ENCODE measurements at regions not wholly inside any gene's neighbourhood (a gene's known extent, or its start where the extent isn't known, plus 50 kb on each side); places are given as distances from the start of the nearest gene placed in this dataset.

DNA sequence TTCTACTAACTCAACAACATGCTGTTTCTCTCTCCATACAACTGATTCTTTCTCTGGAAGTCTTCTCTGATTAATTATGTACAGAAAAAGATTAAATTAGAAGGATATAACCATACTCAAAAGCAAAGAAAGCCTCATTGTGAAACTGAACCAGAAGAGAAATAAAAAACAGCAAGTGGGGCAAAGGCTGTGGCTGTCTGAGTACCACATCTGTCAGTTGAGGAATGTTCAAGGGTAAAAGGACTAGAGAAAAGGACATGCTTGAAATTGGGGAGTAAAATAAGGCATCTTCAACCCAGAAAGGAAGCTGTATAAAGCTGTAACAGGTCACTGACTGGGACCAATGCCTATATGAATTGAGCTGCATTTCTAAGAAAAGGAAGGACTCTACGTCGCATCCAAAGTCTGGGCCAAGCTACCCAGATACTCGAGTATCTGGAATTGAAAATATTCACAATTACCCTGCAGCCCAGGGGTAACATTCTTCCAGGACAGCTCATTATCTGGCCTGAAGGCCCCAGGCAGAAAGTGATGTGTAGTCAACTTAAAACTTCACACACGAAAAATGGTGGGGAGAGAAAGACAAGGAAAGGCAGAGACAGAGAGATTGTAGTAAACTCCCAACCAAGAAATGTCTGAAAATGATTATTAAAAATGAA, 356.0 kb upstream of the GALNT5 start:
- H3K4me3 ChIP-seq (ENCODE audit: low read depth in 1 of 5, low read length in 5 of 5), result no peak overlapping the region
- no peak overlapping the region for H3K9ac ChIP-seq (ENCODE audit: low read length in 5 of 5)
- no peak overlapping the region for H3K27ac ChIP-seq (ENCODE audit: low read depth, low read length)
- H3K4me1 ChIP-seq (ENCODE audit: control insufficient read depth in 5 of 5, insufficient read depth in 5 of 5, low read length in 5 of 5), result no peaks in the 10 kb centered on the region
- no peaks in the 10 kb centered on the region for H3K36me3 ChIP-seq (ENCODE audit: control insufficient read depth in 5 of 5, insufficient read depth in 5 of 5, low read length in 5 of 5)
- no peaks in the 10 kb centered on the region for H3K27me3 ChIP-seq (ENCODE audit: control insufficient read depth in 5 of 5, insufficient read depth in 4 of 5, low read length in 5 of 5)
- peaks cover 0 to 5% (median 0%) of the 10 kb centered on the region in 5 donors for H3K9me3 ChIP-seq (ENCODE audit: control insufficient read depth in 5 of 5, low read length in 5 of 5)

DNA sequence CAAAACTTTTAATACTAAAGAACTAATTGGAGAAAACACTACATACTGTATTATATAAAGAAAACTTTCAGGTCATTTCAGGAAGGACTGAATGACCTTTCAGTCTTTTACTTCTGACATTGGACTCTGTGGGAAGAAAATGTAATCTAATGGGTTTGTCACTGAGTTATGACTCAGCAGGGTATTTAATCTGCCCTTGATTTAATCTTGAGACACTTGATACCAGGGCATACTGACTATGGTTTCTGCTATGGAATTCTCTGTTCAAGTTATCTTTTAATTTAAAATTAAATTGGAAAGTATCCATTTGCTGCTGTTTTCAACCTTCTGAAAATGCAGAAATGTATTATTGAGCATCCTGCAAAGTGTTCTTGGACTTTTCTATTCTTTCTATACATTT, 354.2 kb upstream of the GALNT5 start:
- Histone ChIP-seq H3K9me3 (ENCODE audit: control insufficient read depth in 5 of 5, low read length in 5 of 5) (peaks cover 0 to 5% (median 0%) of the 10 kb centered on the region in 5 donors), H3K36me3 (ENCODE audit: control insufficient read depth in 5 of 5, insufficient read depth in 5 of 5, low read length in 5 of 5) (no peaks in the 10 kb centered on the region), H3K4me3 (ENCODE audit: low read depth in 1 of 5, low read length in 5 of 5) (no peak overlapping the region), H3K27ac (ENCODE audit: low read depth, low read length) (no peak overlapping the region), H3K27me3 (ENCODE audit: control insufficient read depth in 5 of 5, insufficient read depth in 4 of 5, low read length in 5 of 5) (no peaks in the 10 kb centered on the region), H3K9ac (ENCODE audit: low read length in 5 of 5) (no peak overlapping the region), H3K4me1 (ENCODE audit: control insufficient read depth in 5 of 5, insufficient read depth in 5 of 5, low read length in 5 of 5) (no peaks in the 10 kb centered on the region)

DNA sequence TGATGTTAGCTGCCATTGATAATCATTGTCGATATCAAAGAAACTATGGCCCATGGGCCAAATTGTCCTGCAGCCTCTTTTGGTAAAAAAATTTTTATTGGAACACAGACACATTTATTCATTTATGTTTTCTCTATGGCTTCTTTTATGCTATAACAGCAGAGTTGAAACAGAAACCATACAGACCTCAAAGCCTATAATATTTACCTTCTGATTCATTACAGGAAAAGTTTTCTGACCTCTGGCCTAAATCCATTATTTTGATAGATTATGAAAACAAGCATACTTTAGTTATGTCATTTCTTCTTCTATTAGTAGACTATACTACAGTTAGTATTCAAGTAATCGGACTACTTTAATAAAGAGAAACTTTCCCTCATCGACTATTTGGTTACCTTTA, 349.7 kb upstream of the GALNT5 start:
- no peak overlapping the region for H3K27ac ChIP-seq (ENCODE audit: low read depth, low read length)
- no peaks in the 10 kb centered on the region for H3K4me1 ChIP-seq (ENCODE audit: control insufficient read depth in 5 of 5, insufficient read depth in 5 of 5, low read length in 5 of 5)
- H3K9ac ChIP-seq (ENCODE audit: low read length in 5 of 5), result no peak overlapping the region
- no peak overlapping the region for H3K4me3 ChIP-seq (ENCODE audit: low read depth in 1 of 5, low read length in 5 of 5)
- no peaks in the 10 kb centered on the region for H3K36me3 ChIP-seq (ENCODE audit: control insufficient read depth in 5 of 5, insufficient read depth in 5 of 5, low read length in 5 of 5)
- no peaks in the 10 kb centered on the region for H3K27me3 ChIP-seq (ENCODE audit: control insufficient read depth in 5 of 5, insufficient read depth in 4 of 5, low read length in 5 of 5)
- H3K9me3 ChIP-seq (ENCODE audit: control insufficient read depth in 5 of 5, low read length in 5 of 5), result peaks cover 0 to 2% (median 0%) of the 10 kb centered on the region in 5 donors

DNA sequence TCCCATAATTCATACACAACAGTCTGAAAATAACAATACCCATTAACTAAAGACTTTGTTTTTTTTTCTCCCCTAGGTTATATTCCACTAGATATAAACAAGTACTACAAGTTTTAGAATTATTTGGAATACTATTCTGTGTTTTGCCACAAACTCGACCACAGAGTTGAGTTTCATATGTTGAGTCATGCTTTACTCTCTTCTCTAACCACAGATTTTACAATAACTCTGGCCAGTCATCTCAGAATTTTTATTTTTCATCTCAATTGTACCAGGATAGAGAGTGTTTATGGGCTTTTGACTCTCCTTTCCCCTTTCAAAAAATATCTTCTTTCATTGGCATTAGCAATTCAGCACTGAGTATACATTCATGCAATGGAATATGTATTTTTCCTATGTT, 348.7 kb upstream of the GALNT5 start:
- Histone ChIP-seq H3K4me3 (ENCODE audit: low read depth in 1 of 5, low read length in 5 of 5) (no peak overlapping the region), H3K4me1 (ENCODE audit: control insufficient read depth in 5 of 5, insufficient read depth in 5 of 5, low read length in 5 of 5) (no peaks in the 10 kb centered on the region), H3K9ac (ENCODE audit: low read length in 5 of 5) (no peak overlapping the region), H3K27me3 (ENCODE audit: control insufficient read depth in 5 of 5, insufficient read depth in 4 of 5, low read length in 5 of 5) (no peaks in the 10 kb centered on the region), H3K27ac (ENCODE audit: low read depth, low read length) (no peak overlapping the region), H3K9me3 (ENCODE audit: control insufficient read depth in 5 of 5, low read length in 5 of 5) (no peaks in the 10 kb centered on the region), H3K36me3 (ENCODE audit: control insufficient read depth in 5 of 5, insufficient read depth in 5 of 5, low read length in 5 of 5) (no peaks in the 10 kb centered on the region)

DNA sequence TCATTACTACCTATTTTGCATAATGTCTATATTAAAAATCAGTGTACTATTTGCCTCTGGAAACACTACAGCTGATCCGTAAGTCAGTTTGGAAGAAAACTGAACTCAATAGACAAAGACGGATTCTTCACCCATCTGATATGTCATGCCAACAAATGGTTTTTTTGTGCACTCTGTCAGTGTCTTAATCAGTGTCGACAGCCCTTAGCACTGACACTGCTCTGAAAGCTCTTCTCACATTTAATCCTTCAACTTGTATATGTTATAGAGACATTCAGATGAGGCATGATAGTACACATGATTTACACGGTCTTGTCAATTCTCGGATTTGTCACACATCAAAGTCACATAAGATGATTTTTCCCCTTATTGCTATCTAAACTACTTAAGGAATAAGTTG, 347.5 kb upstream of the GALNT5 start:
- no peaks in the 10 kb centered on the region for H3K36me3 ChIP-seq (ENCODE audit: control insufficient read depth in 5 of 5, insufficient read depth in 5 of 5, low read length in 5 of 5)
- H3K4me3 ChIP-seq (ENCODE audit: low read depth in 1 of 5, low read length in 5 of 5), result no peak overlapping the region
- no peaks in the 10 kb centered on the region for H3K27me3 ChIP-seq (ENCODE audit: control insufficient read depth in 5 of 5, insufficient read depth in 4 of 5, low read length in 5 of 5)
- H3K4me1 ChIP-seq (ENCODE audit: control insufficient read depth in 5 of 5, insufficient read depth in 5 of 5, low read length in 5 of 5), result no peaks in the 10 kb centered on the region
- H3K27ac ChIP-seq (ENCODE audit: low read depth, low read length), result no peak overlapping the region
- no peaks in the 10 kb centered on the region for H3K9me3 ChIP-seq (ENCODE audit: control insufficient read depth in 5 of 5, low read length in 5 of 5)
- no peak overlapping the region for H3K9ac ChIP-seq (ENCODE audit: low read length in 5 of 5)

DNA sequence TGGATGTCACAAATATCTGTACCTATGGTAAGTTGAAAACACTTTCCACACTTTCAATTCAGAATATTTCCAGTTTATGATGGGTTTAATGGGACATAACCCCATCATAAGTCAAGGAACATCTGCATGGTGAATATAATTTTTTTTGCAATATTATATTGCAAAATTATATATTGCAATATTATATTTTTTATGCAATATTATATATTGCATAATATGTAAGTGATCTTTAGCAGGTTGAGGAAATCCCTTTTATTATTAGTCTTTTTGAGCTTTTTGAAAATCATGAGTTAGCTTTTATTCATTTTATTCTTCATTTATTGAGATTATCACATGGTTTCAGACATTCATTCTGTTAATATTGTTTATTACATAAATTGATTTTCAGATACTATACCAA, 342.2 kb upstream of the GALNT5 start:
- H3K36me3 ChIP-seq (ENCODE audit: control insufficient read depth in 5 of 5, insufficient read depth in 5 of 5, low read length in 5 of 5), result no peaks in the 10 kb centered on the region
- no peaks in the 10 kb centered on the region for H3K27me3 ChIP-seq (ENCODE audit: control insufficient read depth in 5 of 5, insufficient read depth in 4 of 5, low read length in 5 of 5)
- no peaks in the 10 kb centered on the region for H3K9me3 ChIP-seq (ENCODE audit: control insufficient read depth in 5 of 5, low read length in 5 of 5)
- no peak overlapping the region for H3K9ac ChIP-seq (ENCODE audit: low read length in 5 of 5)
- H3K4me3 ChIP-seq (ENCODE audit: low read depth in 1 of 5, low read length in 5 of 5), result no peak overlapping the region
- no peaks in the 10 kb centered on the region for H3K4me1 ChIP-seq (ENCODE audit: control insufficient read depth in 5 of 5, insufficient read depth in 5 of 5, low read length in 5 of 5)
- no peak overlapping the region for H3K27ac ChIP-seq (ENCODE audit: low read depth, low read length)

DNA sequence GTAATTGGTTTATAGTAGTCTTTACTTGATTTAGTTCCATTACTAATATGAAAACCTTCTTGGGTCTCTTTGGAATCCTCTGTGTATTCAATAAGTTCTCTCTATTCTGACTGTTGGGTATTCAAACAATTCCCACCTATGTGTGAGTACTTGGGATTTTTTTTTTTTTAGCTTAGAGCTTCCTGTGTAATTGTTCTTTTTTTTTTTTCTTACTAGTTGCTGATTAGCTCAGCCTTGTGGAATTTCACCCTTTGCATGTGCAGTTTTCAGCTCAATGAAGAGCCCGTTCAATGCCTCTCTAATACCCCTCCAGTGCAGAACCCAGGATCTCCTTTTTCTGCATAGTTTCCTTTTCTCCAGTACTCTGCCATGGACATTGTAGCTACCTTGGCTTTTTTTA, 339.1 kb upstream of the GALNT5 start:
- no peak overlapping the region for H3K27ac ChIP-seq (ENCODE audit: low read depth, low read length)
- H3K4me3 ChIP-seq (ENCODE audit: low read depth in 1 of 5, low read length in 5 of 5), result no peak overlapping the region
- no peak overlapping the region for H3K9ac ChIP-seq (ENCODE audit: low read length in 5 of 5)
- no peaks in the 10 kb centered on the region for H3K4me1 ChIP-seq (ENCODE audit: control insufficient read depth in 5 of 5, insufficient read depth in 5 of 5, low read length in 5 of 5)
- H3K9me3 ChIP-seq (ENCODE audit: control insufficient read depth in 5 of 5, low read length in 5 of 5), result no peaks in the 10 kb centered on the region
- no peaks in the 10 kb centered on the region for H3K36me3 ChIP-seq (ENCODE audit: control insufficient read depth in 5 of 5, insufficient read depth in 5 of 5, low read length in 5 of 5)
- H3K27me3 ChIP-seq (ENCODE audit: control insufficient read depth in 5 of 5, insufficient read depth in 4 of 5, low read length in 5 of 5), result no peaks in the 10 kb centered on the region

DNA sequence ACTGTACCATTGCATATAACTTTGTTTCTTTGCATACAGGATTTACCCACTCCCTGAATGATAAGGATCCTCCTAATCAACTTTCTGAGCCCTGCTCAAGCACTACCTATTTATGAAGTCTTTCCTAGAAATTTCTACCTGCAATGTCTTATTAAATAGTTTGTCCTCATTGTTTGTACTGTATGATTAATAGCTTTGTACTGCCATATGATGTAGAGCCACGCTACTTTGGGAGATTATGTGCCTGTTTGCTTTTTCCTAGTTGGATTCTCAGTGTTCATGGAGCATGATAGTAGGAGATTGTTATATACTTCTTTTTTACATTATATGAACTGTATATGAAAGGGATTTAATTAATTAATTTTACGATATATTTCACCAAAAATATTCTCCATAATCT, 327.1 kb upstream of the GALNT5 start:
- H3K27me3 ChIP-seq (ENCODE audit: control insufficient read depth in 5 of 5, insufficient read depth in 4 of 5, low read length in 5 of 5), result no peaks in the 10 kb centered on the region
- no peak overlapping the region for H3K27ac ChIP-seq (ENCODE audit: low read depth, low read length)
- H3K36me3 ChIP-seq (ENCODE audit: control insufficient read depth in 5 of 5, insufficient read depth in 5 of 5, low read length in 5 of 5), result no peaks in the 10 kb centered on the region
- no peak overlapping the region for H3K4me3 ChIP-seq (ENCODE audit: low read depth in 1 of 5, low read length in 5 of 5)
- no peaks in the 10 kb centered on the region for H3K4me1 ChIP-seq (ENCODE audit: control insufficient read depth in 5 of 5, insufficient read depth in 5 of 5, low read length in 5 of 5)
- H3K9me3 ChIP-seq (ENCODE audit: control insufficient read depth in 5 of 5, low read length in 5 of 5), result peaks cover 0 to under 1% (median 0%) of the 10 kb centered on the region in 5 donors
- H3K9ac ChIP-seq (ENCODE audit: low read length in 5 of 5), result no peak overlapping the region

DNA sequence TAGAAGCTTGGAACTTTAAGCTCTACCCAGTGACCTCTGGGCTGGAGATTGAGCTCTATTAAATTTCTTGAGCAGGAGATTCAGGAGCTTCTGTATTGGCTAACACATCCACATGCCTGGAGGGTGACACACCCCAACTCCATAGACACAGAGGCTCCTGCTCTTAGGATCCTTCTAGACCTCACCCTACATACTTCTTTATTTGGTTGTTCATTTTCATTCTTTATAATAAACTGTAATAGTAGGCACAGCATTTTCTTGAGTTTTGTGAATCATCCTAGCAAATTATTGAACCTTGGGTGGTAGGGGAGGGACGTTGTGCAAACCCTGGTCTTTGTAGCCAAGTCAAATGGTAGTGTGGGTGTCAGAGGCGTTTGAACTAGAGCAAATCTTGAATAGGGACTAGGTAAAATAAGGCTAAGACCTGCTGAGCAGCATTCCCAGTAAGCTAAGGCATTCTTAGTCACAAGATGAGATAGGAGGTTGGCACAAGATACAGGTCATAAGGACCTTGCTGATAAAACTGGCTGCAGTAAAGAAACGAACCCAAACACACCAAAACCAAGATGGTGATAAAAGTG, 323.8 kb upstream of the GALNT5 start:
- Histone ChIP-seq H3K4me1 (ENCODE audit: control insufficient read depth in 5 of 5, insufficient read depth in 5 of 5, low read length in 5 of 5) (no peaks in the 10 kb centered on the region), H3K9ac (ENCODE audit: low read length in 5 of 5) (no peak overlapping the region), H3K27me3 (ENCODE audit: control insufficient read depth in 5 of 5, insufficient read depth in 4 of 5, low read length in 5 of 5) (no peaks in the 10 kb centered on the region), H3K4me3 (ENCODE audit: low read depth in 1 of 5, low read length in 5 of 5) (no peak overlapping the region), H3K9me3 (ENCODE audit: control insufficient read depth in 5 of 5, low read length in 5 of 5) (no peaks in the 10 kb centered on the region), H3K36me3 (ENCODE audit: control insufficient read depth in 5 of 5, insufficient read depth in 5 of 5, low read length in 5 of 5) (no peaks in the 10 kb centered on the region), H3K27ac (ENCODE audit: low read depth, low read length) (no peak overlapping the region)

DNA sequence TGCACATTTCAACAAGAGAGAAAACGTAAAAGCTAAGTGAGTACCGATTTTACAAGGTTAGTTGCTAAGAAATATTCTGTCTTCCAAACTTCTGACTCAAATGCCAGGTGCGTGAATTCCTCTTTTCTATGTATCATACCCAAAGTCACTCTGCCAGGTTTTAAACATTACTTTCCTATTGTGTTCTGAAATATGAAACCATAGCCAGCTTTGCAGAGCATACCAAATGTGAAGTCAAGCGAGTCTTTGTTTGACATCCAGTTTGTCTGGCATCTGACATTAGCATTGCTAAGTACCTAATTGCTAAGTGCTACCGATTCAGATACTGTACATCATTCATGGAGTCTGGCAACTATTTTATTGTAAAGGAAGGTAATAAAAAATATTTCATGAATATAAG, 321.9 kb upstream of the GALNT5 start:
- H3K27me3 ChIP-seq (ENCODE audit: control insufficient read depth in 5 of 5, insufficient read depth in 4 of 5, low read length in 5 of 5), result no peaks in the 10 kb centered on the region
- no peak overlapping the region for H3K27ac ChIP-seq (ENCODE audit: low read depth, low read length)
- no peak overlapping the region for H3K9ac ChIP-seq (ENCODE audit: low read length in 5 of 5)

More for the DNA sequence above, 321.9 kb upstream of the GALNT5 start:
- no peaks in the 10 kb centered on the region for H3K36me3 ChIP-seq (ENCODE audit: control insufficient read depth in 5 of 5, insufficient read depth in 5 of 5, low read length in 5 of 5)
- no peaks in the 10 kb centered on the region for H3K9me3 ChIP-seq (ENCODE audit: control insufficient read depth in 5 of 5, low read length in 5 of 5)
- no peaks in the 10 kb centered on the region for H3K4me1 ChIP-seq (ENCODE audit: control insufficient read depth in 5 of 5, insufficient read depth in 5 of 5, low read length in 5 of 5)
- H3K4me3 ChIP-seq (ENCODE audit: low read depth in 1 of 5, low read length in 5 of 5), result no peak overlapping the region

All from subcutaneous abdominal adipose tissue (tissue), 5 donors.